HepG2 (cell line): ENCODE measurements at regions not wholly inside any gene's neighbourhood (a gene's known extent, or its start where the extent isn't known, plus 50 kb on each side); places are given as distances from the start of the nearest gene placed in this dataset.

Experiments used
- BCL6 ChIP-seq: IDR thresholded peaks from 2 replicates; pipeline ENCODE4 v1.6.1; 2016; ENCODE audit warnings: missing genetic modification reagents, missing compliant biosample characterization
- JARID2 ChIP-seq: sonication (generic); formaldehyde crosslinking; IDR thresholded peaks from 2 replicates; pipeline ENCODE4 v1.8.1; 2023; ENCODE audit warnings: missing genetic modification reagents, inconsistent platforms; ENCODE audit not compliant: insufficient replicate concordance
- KDM3A ChIP-seq: IDR thresholded peaks from 2 replicates; pipeline ENCODE4 v1.6.1; 2018; ENCODE audit warnings: low read depth, missing compliant biosample characterization
- KDM5A ChIP-seq: fragments of 200-600 bp; sonication (generic); IDR thresholded peaks from 2 replicates; pipeline ENCODE4 v1.7.0; 2018; ENCODE audit warnings: antibody characterized with exemption, mild to moderate bottlenecking, low read length, borderline replicate concordance
- MAFG ChIP-seq: sonication (generic); formaldehyde crosslinking; IDR thresholded peaks from 2 replicates; pipeline ENCODE4 v1.5.1; 2020; ENCODE audit warnings: mild to moderate bottlenecking, missing genetic modification reagents
- MEF2D ChIP-seq: sonication (generic); formaldehyde crosslinking; IDR thresholded peaks from 2 replicates; pipeline ENCODE4 v1.5.1; 2020; ENCODE audit warnings: mild to moderate bottlenecking, missing genetic modification reagents
- RARA ChIP-seq: IDR thresholded peaks from 2 replicates; pipeline ENCODE4 v1.6.1; 2016; ENCODE audit warnings: missing genetic modification reagents, missing compliant biosample characterization
- TCF7 ChIP-seq: sonication (generic); IDR thresholded peaks from 2 replicates; pipeline ENCODE4 v1.6.1; 2016; ENCODE audit warnings: antibody characterized with exemption, low read depth
- TCF7L2 ChIP-seq: IDR thresholded peaks from 2 replicates; pipeline ENCODE4 v1.6.1; 2011; ENCODE audit warnings: mild to moderate bottlenecking, low read depth, low read length, moderate library complexity
- TMF1 ChIP-seq: sonication (generic); formaldehyde crosslinking; IDR thresholded peaks from 2 replicates; pipeline ENCODE4 v1.8.1; 2022; ENCODE audit warnings: low read depth, missing genetic modification reagents
- ZFP36L1 ChIP-seq: sonication (generic); formaldehyde crosslinking; IDR thresholded peaks from 2 replicates; pipeline ENCODE4 v1.8.0; 2022; ENCODE audit warnings: mild to moderate bottlenecking, missing genetic modification reagents, moderate library complexity
- ZFP62 ChIP-seq: sonication (generic); formaldehyde crosslinking; IDR thresholded peaks from 2 replicates; pipeline ENCODE4 v1.4.0; 2020; ENCODE audit warnings: missing genetic modification reagents
- ZNF20 ChIP-seq: sonication (generic); formaldehyde crosslinking; IDR thresholded peaks from 2 replicates; pipeline ENCODE4 v1.4.0; 2020; ENCODE audit warnings: mild to moderate bottlenecking, moderate library complexity, missing genetic modification reagents
- ZNF335 ChIP-seq: sonication (generic); formaldehyde crosslinking; IDR thresholded peaks from 2 replicates; pipeline ENCODE4 v1.4.0; 2020; ENCODE audit warnings: missing genetic modification reagents
- ZNF775 ChIP-seq: sonication (generic); formaldehyde crosslinking; IDR thresholded peaks from 2 replicates; pipeline ENCODE4 v1.4.0; 2020; ENCODE audit warnings: missing genetic modification reagents, mild to moderate bottlenecking, moderate library complexity, borderline replicate concordance
- ZUFSP ChIP-seq: sonication (generic); formaldehyde crosslinking; IDR thresholded peaks from 2 replicates; pipeline ENCODE4 v1.9.0; 2021; ENCODE audit warnings: missing genetic modification reagents, mild to moderate bottlenecking, borderline replicate concordance
- TF ChIP-seq, protein P1 (sequence below): sonication (generic); formaldehyde crosslinking; IDR thresholded peaks from 2 replicates; pipeline ENCODE4 v1.4.0; 2020; ENCODE audit warnings: missing genetic modification reagents, borderline replicate concordance
- TF ChIP-seq, protein P2 (sequence below), 2 experiments: sonication (generic) in 1 of 2; formaldehyde crosslinking in 1 of 2; IDR thresholded peaks; 2 replicates each; pipeline versions ENCODE4 v1.4.0 to v1.6.1; 2016 to 2020; ENCODE audit warnings: borderline replicate concordance in 1 of 2, low read depth in 1 of 2, mild to moderate bottlenecking in 1 of 2, missing genetic modification reagents in 1 of 2
- TF ChIP-seq, protein P3 (sequence below): sonication (generic); formaldehyde crosslinking; IDR thresholded peaks from 2 replicates; pipeline ENCODE4 v1.4.0; 2020; ENCODE audit warnings: mild to moderate bottlenecking, missing genetic modification reagents
- TF ChIP-seq, protein P4 (sequence below): sonication (generic); formaldehyde crosslinking; IDR thresholded peaks from 2 replicates; pipeline ENCODE4 v1.5.1; 2020; ENCODE audit warnings: mild to moderate bottlenecking, missing genetic modification reagents

GRCh38 chr18:22558945-22559385 is 141.2 kb upstream of the CTAGE1 start (continued):
- TF ChIP-seq, protein P1, sequence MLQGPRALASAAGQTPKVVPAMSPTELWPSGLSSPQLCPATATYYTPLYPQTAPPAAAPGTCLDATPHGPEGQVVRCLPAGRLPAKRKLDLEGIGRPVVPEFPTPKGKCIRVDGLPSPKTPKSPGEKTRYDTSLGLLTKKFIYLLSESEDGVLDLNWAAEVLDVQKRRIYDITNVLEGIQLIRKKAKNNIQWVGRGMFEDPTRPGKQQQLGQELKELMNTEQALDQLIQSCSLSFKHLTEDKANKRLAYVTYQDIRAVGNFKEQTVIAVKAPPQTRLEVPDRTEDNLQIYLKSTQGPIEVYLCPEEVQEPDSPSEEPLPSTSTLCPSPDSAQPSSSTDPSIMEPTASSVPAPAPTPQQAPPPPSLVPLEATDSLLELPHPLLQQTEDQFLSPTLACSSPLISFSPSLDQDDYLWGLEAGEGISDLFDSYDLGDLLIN (CRISPR knock-in tag): no peak
- peak; percentile 51; the same call in 1 of the 2 replicates for TF ChIP-seq BCL6 (CRISPR knock-in tag)
- TF ChIP-seq ZNF775: no peak
- TF ChIP-seq TMF1 (CRISPR knock-in tag): no peak
- TF ChIP-seq, protein P2, sequence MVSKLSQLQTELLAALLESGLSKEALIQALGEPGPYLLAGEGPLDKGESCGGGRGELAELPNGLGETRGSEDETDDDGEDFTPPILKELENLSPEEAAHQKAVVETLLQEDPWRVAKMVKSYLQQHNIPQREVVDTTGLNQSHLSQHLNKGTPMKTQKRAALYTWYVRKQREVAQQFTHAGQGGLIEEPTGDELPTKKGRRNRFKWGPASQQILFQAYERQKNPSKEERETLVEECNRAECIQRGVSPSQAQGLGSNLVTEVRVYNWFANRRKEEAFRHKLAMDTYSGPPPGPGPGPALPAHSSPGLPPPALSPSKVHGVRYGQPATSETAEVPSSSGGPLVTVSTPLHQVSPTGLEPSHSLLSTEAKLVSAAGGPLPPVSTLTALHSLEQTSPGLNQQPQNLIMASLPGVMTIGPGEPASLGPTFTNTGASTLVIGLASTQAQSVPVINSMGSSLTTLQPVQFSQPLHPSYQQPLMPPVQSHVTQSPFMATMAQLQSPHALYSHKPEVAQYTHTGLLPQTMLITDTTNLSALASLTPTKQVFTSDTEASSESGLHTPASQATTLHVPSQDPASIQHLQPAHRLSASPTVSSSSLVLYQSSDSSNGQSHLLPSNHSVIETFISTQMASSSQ (IDR thresholded peaks at IDR 0.05; ENCODE audit: low read depth): no peak
- TF ChIP-seq, protein P2 (CRISPR knock-in tag; IDR thresholded peaks at IDR 0.05; ENCODE audit: borderline replicate concordance): no peak
- TF ChIP-seq TCF7: peak; percentile 14; the same call in 1 of the 2 replicates
- peak; percentile 77 for TF ChIP-seq RARA (CRISPR knock-in tag)
- TF ChIP-seq KDM5A: no peak
- no peak for TF ChIP-seq ZFP36L1
- TF ChIP-seq MAFG (CRISPR knock-in tag): no peak
- no peak for TF ChIP-seq ZFP62 (CRISPR knock-in tag)
- TF ChIP-seq, protein P3, sequence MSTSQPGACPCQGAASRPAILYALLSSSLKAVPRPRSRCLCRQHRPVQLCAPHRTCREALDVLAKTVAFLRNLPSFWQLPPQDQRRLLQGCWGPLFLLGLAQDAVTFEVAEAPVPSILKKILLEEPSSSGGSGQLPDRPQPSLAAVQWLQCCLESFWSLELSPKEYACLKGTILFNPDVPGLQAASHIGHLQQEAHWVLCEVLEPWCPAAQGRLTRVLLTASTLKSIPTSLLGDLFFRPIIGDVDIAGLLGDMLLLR (CRISPR knock-in tag): no peak
- TF ChIP-seq TCF7L2: no peak
- TF ChIP-seq, protein P4, sequence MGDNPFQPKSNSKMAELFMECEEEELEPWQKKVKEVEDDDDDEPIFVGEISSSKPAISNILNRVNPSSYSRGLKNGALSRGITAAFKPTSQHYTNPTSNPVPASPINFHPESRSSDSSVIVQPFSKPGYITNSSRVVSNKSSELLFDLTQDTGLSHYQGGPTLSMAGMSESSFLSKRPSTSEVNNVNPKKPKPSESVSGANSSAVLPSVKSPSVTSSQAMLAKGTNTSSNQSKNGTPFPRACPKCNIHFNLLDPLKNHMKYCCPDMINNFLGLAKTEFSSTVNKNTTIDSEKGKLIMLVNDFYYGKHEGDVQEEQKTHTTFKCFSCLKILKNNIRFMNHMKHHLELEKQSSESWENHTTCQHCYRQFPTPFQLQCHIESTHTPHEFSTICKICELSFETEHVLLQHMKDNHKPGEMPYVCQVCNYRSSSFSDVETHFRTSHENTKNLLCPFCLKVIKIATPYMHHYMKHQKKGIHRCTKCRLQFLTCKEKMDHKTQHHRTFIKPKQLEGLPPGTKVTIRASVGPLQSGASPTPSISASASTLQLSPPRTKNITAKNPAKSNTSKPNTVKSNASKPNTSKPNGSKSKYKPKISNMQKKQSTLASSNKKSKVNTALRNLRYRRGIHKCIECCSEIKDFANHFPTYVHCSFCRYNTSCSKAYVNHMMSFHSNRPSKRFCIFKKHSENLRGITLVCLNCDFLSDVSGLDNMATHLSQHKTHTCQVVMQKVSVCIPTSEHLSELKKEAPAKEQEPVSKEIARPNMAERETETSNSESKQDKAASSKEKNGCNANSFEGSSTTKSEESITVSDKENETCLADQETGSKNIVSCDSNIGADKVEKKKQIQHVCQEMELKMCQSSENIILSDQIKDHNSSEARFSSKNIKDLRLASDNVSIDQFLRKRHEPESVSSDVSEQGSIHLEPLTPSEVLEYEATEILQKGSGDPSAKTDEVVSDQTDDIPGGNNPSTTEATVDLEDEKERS: no peak
- no peak for TF ChIP-seq ZNF20
- no peak for TF ChIP-seq ZNF335 (CRISPR knock-in tag)
- no peak for TF ChIP-seq MEF2D (CRISPR knock-in tag)
- TF ChIP-seq JARID2 (CRISPR knock-in tag): no peak
- no peak for TF ChIP-seq ZUFSP (CRISPR knock-in tag)
- TF ChIP-seq KDM3A: no peak
